ENCODE measurements at regions not wholly inside any gene's neighbourhood (a gene's known extent, or its start where the extent isn't known, plus 50 kb on each side); places are given as distances from the start of the nearest gene placed in this dataset.
A peak's percentile ranks its signal among the peaks of the same experiment; 100 is the strongest.
"Not testable (repeated sequence)": the region's sequence is repeated elsewhere in the genome, so short reads cannot be mapped to it uniquely, and the experiment has no call there.

GRCh38 chr14:19052977-19053376, 85.7 kb downstream of the POTEM start:
- FAIRE-seq; H3K9me3 ChIP-seq; DNase-seq (ENCODE audit: low read depth in 1 of 2, low spot score in 1 of 2); CTCF ChIA-PET; H3K4me1 ChIP-seq; H3K27ac ChIP-seq; H3K4me2 ChIP-seq; H3K4me3 ChIP-seq; POLR2A ChIA-PET: not testable (repeated sequence)
- ATAC-seq: peak; percentile 37 to 42
- no CpG with 5 or more reads among the region's 15 CpGs for WGBS (ENCODE audit: missing lambda C conversion rate)

GRCh38 chr14:19053426-19054050, 86.3 kb downstream of the POTEM start:
- DNase-seq (ENCODE audit: low read depth in 1 of 2, low spot score in 1 of 2); H3K4me2 ChIP-seq; FAIRE-seq; CTCF ChIA-PET; H3K4me1 ChIP-seq; POLR2A ChIA-PET; H3K27ac ChIP-seq; H3K4me3 ChIP-seq; H3K9me3 ChIP-seq: not testable (repeated sequence)
- WGBS (ENCODE audit: missing lambda C conversion rate): no CpG with 5 or more reads among the region's 27 CpGs
- ATAC-seq: peak; percentile 86 to 98

- peak overlapping the region; percentile 28; the same call in 1 of the 3 replicates for H3K4me3 ChIP-seq
- H3K9me3 ChIP-seq; H3K4me1 ChIP-seq; CTCF ChIA-PET; FAIRE-seq; DNase-seq (ENCODE audit: low read depth in 1 of 2, low spot score in 1 of 2); POLR2A ChIA-PET; H3K27ac ChIP-seq: not testable (repeated sequence)
- ATAC-seq: peak; percentile 57 to 85
- peak overlapping the region; percentile 59; the same call in 2 of the 3 replicates for H3K4me2 ChIP-seq
- WGBS (ENCODE audit: missing lambda C conversion rate): 0% methylated on average over 4 of the region's 27 CpGs
These were observed 87.0 kb downstream of the POTEM start for GRCh38 chr14:19054108-19054721.

DNA sequence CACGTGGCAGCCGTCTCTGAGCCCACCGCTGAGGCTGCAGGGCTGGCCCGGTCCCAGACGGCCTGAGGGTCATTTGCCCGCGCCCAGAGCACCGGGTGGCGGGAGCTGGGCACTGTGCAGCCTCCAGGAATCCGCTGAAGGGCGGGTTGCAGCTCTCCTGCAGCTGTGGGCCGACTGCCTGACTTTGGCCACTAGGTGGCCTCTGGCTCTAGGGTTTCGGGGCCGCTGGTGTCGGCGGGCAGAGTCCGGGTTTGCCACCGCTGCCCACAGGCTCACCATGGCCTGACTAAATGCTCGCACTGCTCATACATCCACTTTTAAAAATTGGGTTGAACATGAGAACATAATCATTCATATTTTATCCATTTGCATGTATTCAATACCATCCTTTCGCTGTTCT, 87.7 kb downstream of the POTEM start:
- H3K9me3 ChIP-seq; DNase-seq (ENCODE audit: low read depth in 1 of 2, low spot score in 1 of 2); CTCF ChIA-PET; H3K27ac ChIP-seq; FAIRE-seq; H3K4me1 ChIP-seq; H3K4me3 ChIP-seq; POLR2A ChIA-PET: not testable (repeated sequence)
- no CpG with 5 or more reads among the region's 20 CpGs for WGBS (ENCODE audit: missing lambda C conversion rate)
- peak; percentile 87 to 91 for ATAC-seq
- H3K4me2 ChIP-seq: 0 out of 3 replicates have a peak overlapping the region, but pooled peaks have one; percentile 59

DNA sequence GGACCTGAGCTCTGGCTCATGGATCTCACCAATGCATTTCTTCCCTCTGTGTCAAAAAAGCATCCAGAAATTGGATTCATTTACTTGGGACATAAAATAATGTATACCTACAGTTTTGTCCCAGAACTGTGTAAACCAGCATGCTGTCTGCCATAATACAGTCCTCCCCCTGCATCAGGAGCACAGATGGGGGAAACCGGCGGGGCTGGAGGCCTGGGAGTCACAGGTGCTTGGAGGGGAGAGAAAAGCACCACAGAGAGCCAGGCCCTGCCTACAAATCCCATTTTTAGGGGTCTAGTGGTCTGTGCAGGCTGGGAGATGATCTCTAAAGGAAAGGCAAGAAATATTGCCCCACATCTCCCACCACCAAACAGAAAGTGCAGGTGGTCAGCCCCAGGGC, 91.8 kb downstream of the POTEM start:
- WGBS (ENCODE audit: missing lambda C conversion rate): 84% methylated on average over 2 of the region's 2 CpGs
- H3K4me1 ChIP-seq; ATAC-seq; H3K4me2 ChIP-seq; H3K4me3 ChIP-seq; H3K27ac ChIP-seq; H3K9me3 ChIP-seq; CTCF ChIA-PET; FAIRE-seq; DNase-seq (ENCODE audit: low read depth in 1 of 2, low spot score in 1 of 2); POLR2A ChIA-PET: not testable (repeated sequence)

DNA sequence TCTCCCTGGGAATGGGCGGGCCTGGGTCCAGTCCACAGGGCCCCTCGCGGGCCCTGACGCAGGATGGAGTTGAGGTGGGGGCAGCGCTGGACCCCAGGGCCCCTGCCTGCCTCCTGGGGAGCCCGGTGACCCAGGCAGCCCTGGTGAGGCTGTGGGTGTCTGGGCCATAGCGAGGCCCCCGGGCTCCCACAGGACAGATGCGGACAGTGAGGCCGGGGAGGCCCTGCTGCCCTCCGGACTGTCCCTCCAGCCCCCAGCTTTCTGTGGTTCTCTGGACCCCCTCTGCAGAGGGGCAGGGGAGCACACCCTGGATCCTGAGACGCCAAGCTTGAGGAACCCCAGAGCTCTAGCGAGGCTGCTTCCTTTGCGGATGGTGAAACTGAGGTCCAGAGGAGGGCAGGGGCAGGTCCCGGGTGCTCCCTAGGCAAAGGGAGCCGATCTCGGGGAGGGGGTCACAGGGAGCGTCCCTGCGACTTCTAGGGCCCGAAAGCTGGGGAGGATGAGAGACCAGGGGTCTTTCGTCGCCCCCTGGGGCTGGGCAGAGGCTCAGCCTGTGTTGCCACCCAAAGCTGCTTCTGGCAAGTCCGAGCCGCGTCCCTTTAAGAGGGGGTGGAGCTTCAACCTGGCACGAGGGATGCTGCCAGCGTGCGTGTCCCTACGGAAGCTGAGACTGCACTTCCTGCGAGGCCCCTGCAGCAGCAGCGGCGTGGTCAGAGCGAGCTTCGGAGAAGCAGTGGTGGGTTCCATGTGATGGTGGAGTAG, 94.6 kb downstream of the POTEM start:
- FAIRE-seq; DNase-seq (ENCODE audit: low read depth in 1 of 2, low spot score in 1 of 2); H3K4me1 ChIP-seq; H3K4me2 ChIP-seq; H3K9me3 ChIP-seq; POLR2A ChIA-PET; CTCF ChIA-PET; H3K4me3 ChIP-seq; H3K27ac ChIP-seq: not testable (repeated sequence)
- no CpG with 5 or more reads among the region's 34 CpGs for WGBS (ENCODE audit: missing lambda C conversion rate)
- ATAC-seq: peak; percentile 100

DNA sequence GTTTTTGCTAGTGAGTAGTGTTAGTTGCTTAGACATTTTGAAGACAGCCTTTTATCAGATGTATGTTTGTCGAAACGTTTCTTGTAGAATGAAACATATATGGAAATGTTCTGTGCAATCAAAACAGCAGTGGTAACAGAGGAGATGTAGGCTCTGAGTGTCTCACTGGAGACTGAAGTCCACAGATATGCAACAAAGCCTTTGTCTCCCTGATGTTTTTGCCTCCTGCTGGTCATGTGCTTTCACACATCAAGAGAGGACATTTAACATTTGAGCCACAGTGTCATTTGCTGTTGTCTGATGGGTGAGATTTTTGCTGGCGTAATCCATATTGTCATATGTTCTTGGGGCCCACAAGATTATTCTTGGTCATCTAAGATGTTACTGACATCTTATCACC, 101.7 kb downstream of the POTEM start:
- WGBS (ENCODE audit: missing lambda C conversion rate): no CpG with 5 or more reads among the region's 3 CpGs
- H3K27ac ChIP-seq; H3K9me3 ChIP-seq; H3K4me1 ChIP-seq; CTCF ChIA-PET; FAIRE-seq; POLR2A ChIA-PET; H3K4me3 ChIP-seq; DNase-seq (ENCODE audit: low read depth in 1 of 2, low spot score in 1 of 2); H3K4me2 ChIP-seq: not testable (repeated sequence)
- peak in 1 of 2 experiments; percentile 53; a peak in 2 of 6 replicates for ATAC-seq

DNA sequence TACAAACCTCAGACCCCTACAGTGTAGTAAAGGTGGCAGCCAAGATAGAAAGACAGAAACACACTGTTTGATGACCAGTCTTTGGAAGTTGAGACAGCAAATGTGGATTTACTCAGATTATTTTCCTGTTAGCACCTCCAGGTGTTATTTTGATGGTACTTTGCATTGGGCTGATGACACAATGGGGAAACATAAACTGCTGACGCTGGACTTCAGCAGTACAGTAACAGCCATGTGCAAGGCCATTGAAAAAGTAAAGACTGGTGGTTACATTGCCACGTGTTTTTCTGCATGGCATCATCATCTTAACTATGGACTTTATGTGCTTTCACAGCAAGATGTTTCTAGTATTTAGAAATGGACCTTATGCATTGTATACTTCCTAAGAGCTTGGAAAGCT, 105.3 kb downstream of the POTEM start:
- H3K9me3 ChIP-seq; H3K4me2 ChIP-seq; H3K27ac ChIP-seq; POLR2A ChIA-PET; CTCF ChIA-PET; H3K4me1 ChIP-seq; H3K4me3 ChIP-seq; FAIRE-seq; DNase-seq (ENCODE audit: low read depth in 1 of 2, low spot score in 1 of 2): not testable (repeated sequence)
- peak in 1 of 2 experiments; percentile 47; a peak in 2 of 6 replicates for ATAC-seq
- no CpG with 5 or more reads among the region's 2 CpGs for WGBS (ENCODE audit: missing lambda C conversion rate)

DNA sequence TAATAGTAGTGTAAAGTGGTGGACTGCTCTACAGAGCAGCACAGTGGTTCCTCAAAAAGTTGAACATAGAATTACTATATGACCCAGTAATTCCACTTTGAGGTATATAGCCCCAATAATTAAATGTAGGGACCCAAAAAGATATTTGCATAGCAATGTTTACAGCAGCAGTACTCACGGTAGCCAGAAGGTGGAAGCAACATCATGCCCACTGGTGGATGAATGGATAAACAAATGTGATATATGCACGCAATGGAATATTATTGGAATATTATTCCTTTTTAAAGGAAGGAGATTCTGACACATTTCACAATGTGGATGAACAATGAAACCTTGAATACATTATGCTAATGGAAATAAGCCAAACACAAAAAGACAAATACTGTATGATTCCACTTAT, 121.4 kb downstream of the POTEM start:
- 25% methylated on average over 2 of the region's 2 CpGs for WGBS (ENCODE audit: missing lambda C conversion rate)
- H3K9me3 ChIP-seq; H3K27ac ChIP-seq; POLR2A ChIA-PET; CTCF ChIA-PET; H3K4me1 ChIP-seq; H3K4me2 ChIP-seq; FAIRE-seq; H3K4me3 ChIP-seq; DNase-seq (ENCODE audit: low read depth in 1 of 2, low spot score in 1 of 2): not testable (repeated sequence)
- ATAC-seq: peak in 1 of 2 experiments; percentile 59; a peak in 3 of 6 replicates

GRCh38 chr14:19093227-19093626, 126.0 kb downstream of the POTEM start:
- H3K4me1 ChIP-seq; CTCF ChIA-PET; DNase-seq (ENCODE audit: low read depth in 1 of 2, low spot score in 1 of 2); H3K4me2 ChIP-seq; POLR2A ChIA-PET; H3K4me3 ChIP-seq; H3K9me3 ChIP-seq; H3K27ac ChIP-seq; FAIRE-seq; ATAC-seq: not testable (repeated sequence)
- WGBS (ENCODE audit: missing lambda C conversion rate): no CpG with 5 or more reads among the region's 5 CpGs

GRCh38 chr14:19094731-19095130, 127.5 kb downstream of the POTEM start:
- H3K4me3 ChIP-seq; POLR2A ChIA-PET; DNase-seq (ENCODE audit: low read depth in 1 of 2, low spot score in 1 of 2); H3K4me1 ChIP-seq; H3K9me3 ChIP-seq; H3K27ac ChIP-seq; FAIRE-seq; H3K4me2 ChIP-seq; ATAC-seq; CTCF ChIA-PET: not testable (repeated sequence)
- WGBS (ENCODE audit: missing lambda C conversion rate): 20% methylated on average over 1 of the region's 2 CpGs

All from A549 (cell line).